ENCODE measurements at regions not wholly inside any gene's neighbourhood (a gene's known extent, or its start where the extent isn't known, plus 50 kb on each side); places are given as distances from the start of the nearest gene placed in this dataset.
"Not testable (repeated sequence)": the region's sequence is repeated elsewhere in the genome, so short reads cannot be mapped to it uniquely, and the experiment has no call there.

GRCh38 chr3:182034231-182034630 is 322.5 kb downstream of the SOX2 start:
- not testable (repeated sequence) for H3K4me1 ChIP-seq (ENCODE audit: control insufficient read depth, insufficient read depth, low read length, poor library complexity, severe bottlenecking); H3K36me3 ChIP-seq (ENCODE audit: control insufficient read depth, insufficient read depth, low read length); H3K9me3 ChIP-seq (ENCODE audit: control insufficient read depth, low read length); DNase-seq; H3K27me3 ChIP-seq (replicated peaks; ENCODE audit: control insufficient read depth, insufficient read depth, low read length, poor library complexity, severe bottlenecking); H3K27ac ChIP-seq (ENCODE audit: insufficient read depth, low read length, poor library complexity, severe bottlenecking); H3K4me3 ChIP-seq (ENCODE audit: insufficient read depth, low read depth, low read length, poor library complexity, severe bottlenecking)

- Histone ChIP-seq H3K4me1 (ENCODE audit: control insufficient read depth, insufficient read depth, low read length, poor library complexity, severe bottlenecking) (no peaks in the 10 kb centered on the region), H3K27ac (ENCODE audit: insufficient read depth, low read length, poor library complexity, severe bottlenecking) (no peak overlapping the region), H3K9me3 (ENCODE audit: control insufficient read depth, low read length) (no peaks in the 10 kb centered on the region), H3K36me3 (ENCODE audit: control insufficient read depth, insufficient read depth, low read length) (no peaks in the 10 kb centered on the region), H3K4me3 (ENCODE audit: insufficient read depth, low read depth, low read length, poor library complexity, severe bottlenecking) (no peak overlapping the region), H3K27me3 (replicated peaks; ENCODE audit: control insufficient read depth, insufficient read depth, low read length, poor library complexity, severe bottlenecking) (no peaks in the 10 kb centered on the region)
- no peak for DNase-seq
Measured at GRCh38 chr3:182035324-182035723, 323.6 kb downstream of the SOX2 start.

- no peaks in the 10 kb centered on the region for H3K4me1 ChIP-seq (ENCODE audit: control insufficient read depth, insufficient read depth, low read length, poor library complexity, severe bottlenecking)
- no peak for DNase-seq
- H3K27ac ChIP-seq (ENCODE audit: insufficient read depth, low read length, poor library complexity, severe bottlenecking), result no peak overlapping the region
Measured at GRCh38 chr3:182036382-182036781, 324.7 kb downstream of the SOX2 start.

GRCh38 chr3:182041668-182042291 is 330.1 kb downstream of the SOX2 start:
- Histone ChIP-seq H3K27me3 (replicated peaks; ENCODE audit: control insufficient read depth, insufficient read depth, low read length, poor library complexity, severe bottlenecking) (no peaks in the 10 kb centered on the region), H3K36me3 (ENCODE audit: control insufficient read depth, insufficient read depth, low read length) (no peaks in the 10 kb centered on the region), H3K4me3 (ENCODE audit: insufficient read depth, low read depth, low read length, poor library complexity, severe bottlenecking) (no peak overlapping the region), H3K27ac (ENCODE audit: insufficient read depth, low read length, poor library complexity, severe bottlenecking) (no peak overlapping the region), H3K9me3 (ENCODE audit: control insufficient read depth, low read length) (no peaks in the 10 kb centered on the region), H3K4me1 (ENCODE audit: control insufficient read depth, insufficient read depth, low read length, poor library complexity, severe bottlenecking) (no peaks in the 10 kb centered on the region)
- DNase-seq, result no peak

More at GRCh38 chr3:182036382-182036781, 324.7 kb downstream of the SOX2 start:
- Histone ChIP-seq H3K36me3 (ENCODE audit: control insufficient read depth, insufficient read depth, low read length) (no peaks in the 10 kb centered on the region), H3K9me3 (ENCODE audit: control insufficient read depth, low read length) (no peaks in the 10 kb centered on the region), H3K27me3 (replicated peaks; ENCODE audit: control insufficient read depth, insufficient read depth, low read length, poor library complexity, severe bottlenecking) (no peaks in the 10 kb centered on the region), H3K4me3 (ENCODE audit: insufficient read depth, low read depth, low read length, poor library complexity, severe bottlenecking) (no peak overlapping the region)

- Histone ChIP-seq H3K9me3 (ENCODE audit: control insufficient read depth, low read length) (no peaks in the 10 kb centered on the region), H3K36me3 (ENCODE audit: control insufficient read depth, insufficient read depth, low read length) (no peaks in the 10 kb centered on the region), H3K27ac (ENCODE audit: insufficient read depth, low read length, poor library complexity, severe bottlenecking) (no peak overlapping the region), H3K27me3 (replicated peaks; ENCODE audit: control insufficient read depth, insufficient read depth, low read length, poor library complexity, severe bottlenecking) (no peaks in the 10 kb centered on the region), H3K4me3 (ENCODE audit: insufficient read depth, low read depth, low read length, poor library complexity, severe bottlenecking) (no peak overlapping the region), H3K4me1 (ENCODE audit: control insufficient read depth, insufficient read depth, low read length, poor library complexity, severe bottlenecking) (no peaks in the 10 kb centered on the region)
- DNase-seq, result no peak
Measured at GRCh38 chr3:182045736-182046135, 334.0 kb downstream of the SOX2 start.

GRCh38 chr3:182046166-182046764 is 334.5 kb downstream of the SOX2 start:
- H3K27ac ChIP-seq (ENCODE audit: insufficient read depth, low read length, poor library complexity, severe bottlenecking), result no peak overlapping the region

GRCh38 chr3:182050932-182051331 is 339.2 kb downstream of the SOX2 start:
- H3K27me3 ChIP-seq (replicated peaks; ENCODE audit: control insufficient read depth, insufficient read depth, low read length, poor library complexity, severe bottlenecking), result no peaks in the 10 kb centered on the region
- no peaks in the 10 kb centered on the region for H3K36me3 ChIP-seq (ENCODE audit: control insufficient read depth, insufficient read depth, low read length)
- H3K4me3 ChIP-seq (ENCODE audit: insufficient read depth, low read depth, low read length, poor library complexity, severe bottlenecking), result no peak overlapping the region
- no peaks in the 10 kb centered on the region for H3K4me1 ChIP-seq (ENCODE audit: control insufficient read depth, insufficient read depth, low read length, poor library complexity, severe bottlenecking)
- DNase-seq, result no peak
- no peaks in the 10 kb centered on the region for H3K9me3 ChIP-seq (ENCODE audit: control insufficient read depth, low read length)
- H3K27ac ChIP-seq (ENCODE audit: insufficient read depth, low read length, poor library complexity, severe bottlenecking), result no peak overlapping the region

More at GRCh38 chr3:182046166-182046764, 334.5 kb downstream of the SOX2 start:
- no peaks in the 10 kb centered on the region for H3K36me3 ChIP-seq (ENCODE audit: control insufficient read depth, insufficient read depth, low read length)
- no peaks in the 10 kb centered on the region for H3K27me3 ChIP-seq (replicated peaks; ENCODE audit: control insufficient read depth, insufficient read depth, low read length, poor library complexity, severe bottlenecking)
- no peak overlapping the region for H3K4me3 ChIP-seq (ENCODE audit: insufficient read depth, low read depth, low read length, poor library complexity, severe bottlenecking)
- no peaks in the 10 kb centered on the region for H3K4me1 ChIP-seq (ENCODE audit: control insufficient read depth, insufficient read depth, low read length, poor library complexity, severe bottlenecking)
- H3K9me3 ChIP-seq (ENCODE audit: control insufficient read depth, low read length), result no peaks in the 10 kb centered on the region
- no peak for DNase-seq

GRCh38 chr3:182052332-182052731 is 340.6 kb downstream of the SOX2 start:
- Histone ChIP-seq H3K36me3 (ENCODE audit: control insufficient read depth, insufficient read depth, low read length) (no peaks in the 10 kb centered on the region), H3K9me3 (ENCODE audit: control insufficient read depth, low read length) (no peaks in the 10 kb centered on the region), H3K4me1 (ENCODE audit: control insufficient read depth, insufficient read depth, low read length, poor library complexity, severe bottlenecking) (no peaks in the 10 kb centered on the region), H3K4me3 (ENCODE audit: insufficient read depth, low read depth, low read length, poor library complexity, severe bottlenecking) (no peak overlapping the region), H3K27me3 (replicated peaks; ENCODE audit: control insufficient read depth, insufficient read depth, low read length, poor library complexity, severe bottlenecking) (no peaks in the 10 kb centered on the region), H3K27ac (ENCODE audit: insufficient read depth, low read length, poor library complexity, severe bottlenecking) (no peak overlapping the region)
- no peak for DNase-seq

- Histone ChIP-seq H3K4me3 (ENCODE audit: insufficient read depth, low read depth, low read length, poor library complexity, severe bottlenecking) (no peak overlapping the region), H3K9me3 (ENCODE audit: control insufficient read depth, low read length) (no peaks in the 10 kb centered on the region), H3K4me1 (ENCODE audit: control insufficient read depth, insufficient read depth, low read length, poor library complexity, severe bottlenecking) (no peaks in the 10 kb centered on the region), H3K27ac (ENCODE audit: insufficient read depth, low read length, poor library complexity, severe bottlenecking) (no peak overlapping the region), H3K36me3 (ENCODE audit: control insufficient read depth, insufficient read depth, low read length) (no peaks in the 10 kb centered on the region), H3K27me3 (replicated peaks; ENCODE audit: control insufficient read depth, insufficient read depth, low read length, poor library complexity, severe bottlenecking) (no peaks in the 10 kb centered on the region)
- DNase-seq, result no peak
Measured at GRCh38 chr3:182052757-182053156, 341.0 kb downstream of the SOX2 start.

GRCh38 chr3:182058488-182058887 is 346.8 kb downstream of the SOX2 start:
- Histone ChIP-seq H3K27ac (ENCODE audit: insufficient read depth, low read length, poor library complexity, severe bottlenecking) (no peak overlapping the region), H3K27me3 (replicated peaks; ENCODE audit: control insufficient read depth, insufficient read depth, low read length, poor library complexity, severe bottlenecking) (no peaks in the 10 kb centered on the region), H3K9me3 (ENCODE audit: control insufficient read depth, low read length) (no peaks in the 10 kb centered on the region), H3K4me3 (ENCODE audit: insufficient read depth, low read depth, low read length, poor library complexity, severe bottlenecking) (no peak overlapping the region), H3K4me1 (ENCODE audit: control insufficient read depth, insufficient read depth, low read length, poor library complexity, severe bottlenecking) (no peaks in the 10 kb centered on the region), H3K36me3 (ENCODE audit: control insufficient read depth, insufficient read depth, low read length) (no peaks in the 10 kb centered on the region)
- no peak for DNase-seq
